Fibroblast of skin of right quadriceps (primary cell): ENCODE measurements at regions not wholly inside any gene's neighbourhood (a gene's known extent, or its start where the extent isn't known, plus 50 kb on each side); places are given as distances from the start of the nearest gene placed in this dataset.
"Not testable (repeated sequence)": the region's sequence is repeated elsewhere in the genome, so short reads cannot be mapped to it uniquely, and the experiment has no call there.

Experiments
- DNase-seq: peaks from one replicate; pipeline ENCODE4 v3.0.0-alpha.2; 2013

- no peak for DNase-seq
Observed at GRCh38 chr5:3185488-3185887, 410.1 kb upstream of the IRX1 start.

DNA sequence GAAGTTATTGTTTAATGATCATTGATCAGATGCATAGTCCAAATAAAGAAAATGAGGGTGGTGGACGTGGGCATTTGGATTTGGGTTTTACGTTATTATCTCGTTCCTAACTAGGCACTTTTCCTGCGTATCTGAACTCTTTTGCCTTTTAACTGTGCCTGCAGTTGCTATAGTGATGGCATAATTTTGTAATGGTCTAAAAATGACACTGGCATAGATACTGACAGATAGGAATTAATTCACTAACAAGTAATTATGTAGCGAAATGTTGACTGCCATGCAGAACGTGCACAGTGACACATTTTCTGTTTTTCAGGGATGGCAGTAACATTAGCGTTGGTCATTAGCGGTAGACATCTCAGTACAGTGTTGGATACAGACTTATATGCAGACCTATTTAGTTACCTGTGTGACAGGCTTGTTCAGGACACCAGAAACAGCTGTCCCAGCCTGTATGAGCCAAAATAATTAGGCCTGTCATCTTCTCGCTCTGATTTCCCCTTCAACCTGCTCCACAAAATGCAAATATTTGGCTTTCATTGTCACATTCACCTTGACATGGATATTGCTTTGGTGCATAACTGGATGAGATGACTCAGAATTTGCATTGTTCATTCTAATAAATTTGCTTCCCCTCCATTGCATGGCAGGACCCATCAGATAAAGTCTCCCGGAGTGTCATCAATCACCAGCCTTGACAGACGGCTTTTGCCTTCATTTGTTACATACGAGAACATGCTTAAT is 413.3 kb upstream of the IRX1 start:
- DNase-seq = no peak

- no peak for DNase-seq
Observed at GRCh38 chr5:3181671-3182070, 414.0 kb upstream of the IRX1 start.

DNA sequence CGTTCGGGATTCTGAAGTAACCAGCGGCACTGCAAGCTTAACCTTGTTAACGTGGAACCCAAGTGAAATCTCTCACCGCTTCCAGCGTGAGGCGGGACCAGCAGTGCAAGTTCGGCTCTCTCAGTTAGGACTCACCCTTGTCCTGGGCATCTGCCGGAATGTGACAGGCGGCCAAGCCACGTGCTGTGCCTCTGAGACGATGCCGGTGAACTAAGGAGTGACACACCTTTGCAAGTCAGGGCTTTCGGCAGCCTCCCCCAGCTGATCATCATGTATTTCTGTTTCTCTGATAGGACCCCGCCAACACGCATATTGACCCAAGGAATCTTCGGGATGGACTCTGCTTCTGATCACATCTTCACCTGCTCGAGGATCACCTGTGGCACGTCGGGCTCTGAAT is 415.0 kb upstream of the IRX1 start:
- DNase-seq = no peak

DNA sequence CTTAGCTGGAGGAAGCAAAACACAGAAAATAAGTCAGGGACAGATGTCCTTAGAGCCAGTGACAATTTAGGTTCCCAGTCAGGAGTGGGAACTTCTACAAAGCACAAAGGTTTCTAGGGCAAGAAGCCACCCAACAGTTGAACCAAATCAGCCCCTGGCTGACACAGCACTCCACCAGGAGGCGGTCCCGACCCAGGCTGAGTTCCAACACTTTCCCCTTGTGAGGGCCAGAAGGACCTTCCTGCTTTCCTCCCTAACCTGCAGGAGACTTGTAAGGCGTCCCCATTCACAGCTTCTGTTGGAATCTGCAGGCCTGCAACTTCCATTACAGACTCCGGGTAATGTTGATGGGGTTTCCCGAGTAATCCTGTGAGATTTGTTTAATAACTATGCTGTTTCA is 416.4 kb upstream of the IRX1 start:
- DNase-seq = no peak

- DNase-seq = no peak
Observed at GRCh38 chr5:3177338-3177737, 418.3 kb upstream of the IRX1 start.

- DNase-seq = no peak
Observed at GRCh38 chr5:3175416-3175815, 420.2 kb upstream of the IRX1 start.

DNA sequence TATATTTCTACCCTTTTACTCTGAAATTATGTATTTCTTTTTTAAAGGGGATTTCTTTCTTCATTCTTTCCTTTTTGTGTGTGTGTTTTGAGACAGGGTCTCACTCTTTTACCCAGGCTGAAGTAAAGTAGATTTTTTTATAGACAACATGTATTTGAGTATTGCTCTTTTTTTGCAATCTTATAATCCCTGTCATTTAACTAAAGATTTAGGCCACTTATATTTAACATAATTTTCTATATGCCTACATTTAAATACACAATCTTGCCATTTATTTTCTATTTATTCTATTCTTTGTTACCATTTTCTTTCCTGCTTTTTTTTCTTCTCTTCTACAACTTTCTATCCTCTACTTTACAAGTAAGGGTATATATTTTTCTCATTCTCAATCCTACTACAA is 416.0 kb upstream of the IRX2 start:
- DNase-seq = no peak

DNA sequence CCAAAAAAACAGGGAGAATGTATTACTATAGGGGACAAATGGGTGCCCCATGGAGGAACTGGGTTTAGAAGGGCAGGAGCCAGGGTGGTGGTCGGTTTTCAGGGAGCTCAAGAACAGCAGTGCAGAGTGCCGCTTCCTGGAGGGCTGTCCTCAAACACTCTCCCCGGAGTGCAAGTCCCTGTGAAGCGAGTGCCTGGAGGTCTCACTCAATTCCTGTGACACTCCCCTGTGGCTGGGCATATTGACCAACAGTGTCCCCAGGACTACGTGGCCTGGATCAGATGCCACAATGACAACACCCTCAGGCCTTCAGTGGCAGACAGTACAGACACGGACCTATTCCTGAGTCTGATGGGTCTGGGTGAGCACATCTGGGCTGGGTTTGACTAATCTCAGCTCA is 412.1 kb upstream of the IRX2 start:
- DNase-seq = no peak

- DNase-seq = no peak
Observed at GRCh38 chr5:3161672-3162071, 410.2 kb upstream of the IRX2 start.

GRCh38 chr5:3157214-3157613 is 405.7 kb upstream of the IRX2 start:
- no peak for DNase-seq

DNA sequence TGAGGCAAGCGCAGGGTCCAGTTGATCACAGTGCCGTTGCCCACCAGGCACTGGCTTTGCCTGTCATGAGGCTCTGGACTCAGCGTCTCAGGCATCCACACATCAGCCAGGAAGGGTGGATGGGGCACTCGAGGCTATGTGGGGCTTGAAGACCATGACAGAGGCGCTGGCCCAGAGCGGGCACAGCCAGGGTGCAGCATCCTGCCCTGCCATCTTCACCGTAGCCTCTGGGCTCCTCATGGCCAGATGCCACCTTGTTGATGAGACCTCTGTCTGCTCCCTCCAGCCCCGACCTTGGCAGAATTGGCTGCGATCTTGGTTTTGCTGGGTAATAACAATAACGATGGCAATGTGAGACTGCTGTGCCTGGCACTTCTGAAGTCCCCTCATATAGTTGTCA is 404.2 kb upstream of the IRX2 start:
- no peak for DNase-seq

DNA sequence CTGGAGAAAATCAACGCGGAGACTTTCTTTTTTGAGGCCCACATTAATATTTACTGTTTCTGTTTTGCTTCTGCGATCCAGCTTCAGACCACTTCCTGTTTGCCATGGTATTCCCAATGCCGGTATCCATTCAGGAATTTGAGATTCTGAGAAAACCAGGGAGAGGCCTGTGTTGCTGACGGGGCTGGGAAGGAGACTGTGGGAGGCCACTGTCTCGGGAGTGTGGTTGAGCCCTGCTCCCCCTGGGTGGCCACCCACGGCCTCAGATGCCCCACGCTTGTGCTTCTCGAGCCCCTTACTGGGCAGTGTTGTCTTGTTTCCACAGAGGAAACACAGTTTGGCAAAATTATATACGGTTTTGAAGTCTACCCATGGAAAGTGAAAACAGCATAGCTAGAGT is 403.6 kb upstream of the IRX2 start:
- DNase-seq = peak; percentile 3

DNA sequence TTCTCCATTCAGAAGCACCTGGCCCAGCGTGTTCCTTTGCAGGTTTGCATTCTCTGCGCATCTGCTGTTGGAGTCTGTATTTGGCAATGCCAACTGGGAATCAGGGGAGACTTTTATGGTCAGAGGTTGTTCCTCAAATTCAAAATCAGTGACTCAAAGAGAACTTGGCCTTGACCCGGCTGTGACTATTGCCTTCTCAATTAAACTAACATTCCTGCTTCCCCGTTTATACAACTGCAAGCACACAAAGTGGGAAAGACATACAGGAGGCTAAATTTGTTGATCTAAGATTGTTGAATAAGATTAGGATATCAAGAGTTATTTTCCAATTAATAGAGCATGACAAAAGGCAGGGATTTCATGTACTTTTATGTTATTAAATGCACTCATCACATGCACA is 402.4 kb upstream of the IRX2 start:
- no peak for DNase-seq

GRCh38 chr5:3153226-3153858 is 401.9 kb upstream of the IRX2 start:
- no peak for DNase-seq

- no peak for DNase-seq
Observed at GRCh38 chr5:3149899-3150298, 398.4 kb upstream of the IRX2 start.

GRCh38 chr5:3147405-3147804 is 395.9 kb upstream of the IRX2 start:
- DNase-seq = not testable (repeated sequence)

DNA sequence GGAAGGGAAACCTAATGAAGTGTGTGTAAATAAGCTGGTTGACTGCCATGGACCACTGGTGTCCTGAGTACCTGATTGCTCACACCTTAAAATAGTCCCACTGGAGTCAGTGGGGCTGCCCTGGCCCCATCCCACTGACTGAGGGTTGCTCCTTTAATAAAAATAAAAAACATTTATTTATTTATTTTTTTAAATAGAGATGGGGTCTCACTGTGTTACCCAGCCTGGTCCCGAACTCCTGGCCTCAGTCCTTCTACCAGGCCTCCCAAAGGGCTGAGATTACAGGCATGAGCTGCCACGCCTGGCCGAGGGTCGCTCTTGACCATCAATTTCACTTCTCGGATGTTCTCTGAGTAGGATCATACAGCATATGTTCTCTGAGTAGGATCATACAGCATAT is 394.2 kb upstream of the IRX2 start:
- DNase-seq = no peak

DNA sequence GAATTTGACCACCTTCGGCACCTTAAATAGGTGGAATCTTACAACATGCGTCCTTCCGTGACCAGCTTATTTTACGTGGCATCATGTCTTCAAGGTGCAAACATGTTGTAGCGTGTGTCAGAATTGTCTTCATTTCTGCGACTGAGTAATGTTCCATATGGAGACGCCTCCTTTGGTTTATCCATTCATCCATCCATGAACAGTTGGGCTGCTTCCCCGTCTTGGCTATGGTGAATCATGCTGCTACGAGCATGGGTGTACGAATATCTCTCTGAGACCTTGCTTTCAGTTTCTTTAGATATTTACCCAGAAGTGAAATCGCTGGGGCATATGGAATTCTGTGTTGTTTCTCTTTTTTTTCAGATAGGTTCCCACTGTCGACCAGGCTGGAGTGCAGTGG is 391.9 kb upstream of the IRX2 start:
- DNase-seq = no peak

- DNase-seq = no peak
Observed at GRCh38 chr5:3142261-3143027, 391.0 kb upstream of the IRX2 start.

DNA sequence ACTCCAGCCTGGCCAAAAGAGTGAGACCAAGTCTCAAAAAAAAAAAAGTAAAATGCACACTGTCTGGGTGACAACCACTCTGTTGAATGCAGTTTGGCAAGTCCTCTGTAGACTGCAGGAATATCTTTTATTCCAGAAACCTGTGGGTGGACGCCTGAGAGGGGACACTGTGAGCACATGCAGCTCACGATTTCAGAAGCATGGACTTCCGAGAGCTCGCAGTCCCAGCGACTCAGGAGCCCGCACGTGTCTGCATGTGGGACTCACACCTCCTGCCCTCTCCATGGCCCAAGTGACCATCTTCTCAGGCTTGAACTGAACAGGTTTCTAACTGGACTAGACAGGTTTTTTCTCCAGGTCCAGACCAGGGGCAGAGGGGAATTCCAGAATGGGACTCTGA is 388.6 kb upstream of the IRX2 start:
- no peak for DNase-seq

GRCh38 chr5:3139499-3139931 is 388.0 kb upstream of the IRX2 start:
- peak; percentile 29 for DNase-seq

GRCh38 chr5:3131161-3131560 is 379.7 kb upstream of the IRX2 start:
- DNase-seq = no peak

GRCh38 chr5:3129252-3129651 is 377.8 kb upstream of the IRX2 start:
- no peak for DNase-seq
